B cell (primary cell): ENCODE measurements at regions not wholly inside any gene's neighbourhood (a gene's known extent, or its start where the extent isn't known, plus 50 kb on each side); places are given as distances from the start of the nearest gene placed in this dataset.

Experiments
- ATAC-seq: fragments of 200-7000 bp; cut with Tn5 transposase; one replicate; pipeline ENCODE4 v1.10.0; 2021; ENCODE audit warnings: low read depth, mild to moderate bottlenecking, moderate number of reproducible peaks, moderate library complexity
- CTCF ChIA-PET: fragments of 350-600 bp; sonication (Branson Sonifier 250); formaldehyde crosslinking; loops from one replicate; lab custom pipeline; 2021; ENCODE audit warnings: antibody characterized with exemption, inconsistent platforms; lab: Charles Lee
- POLR2A ChIA-PET: fragments of 350-600 bp; sonication (Branson Sonifier 250); formaldehyde crosslinking; loops from one replicate; lab custom pipeline; 2021; ENCODE audit warnings: antibody characterized with exemption; lab: Charles Lee
- DNase-seq: peaks from one replicate; pipeline ENCODE4 v3.0.0; 2013
- H2AFZ ChIP-seq: 2 replicates; pipeline ENCODE4 v1.6.1; 2012; ENCODE audit warnings: mild to moderate bottlenecking, low read depth, low read length; ENCODE audit not compliant: insufficient read depth, poor library complexity, severe bottlenecking
- H3K27ac ChIP-seq, 2 donors: 1 replicate in 1 of 2; 2 replicates in 1 of 2; pipeline ENCODE4 v1.5.1; 2012 to 2013; ENCODE audit warnings: low read length in 2 of 2, mild to moderate bottlenecking in 2 of 2, moderate library complexity in 1 of 2
- H3K27me3 ChIP-seq, 4 experiments: fragments of 200-600 bp in 1 of 4; sonication (generic) in 1 of 4; replicated peaks in 1 of 4; 1 replicate in 2 of 4; 2 replicates in 2 of 4; pipeline versions ENCODE4 v1.6.1 to v1.7.0; 2013 to 2016; ENCODE audit warnings: low read length in 3 of 4, mild to moderate bottlenecking in 2 of 4, mixed read lengths in 1 of 4, moderate library complexity in 1 of 4; ENCODE audit not compliant: insufficient read depth in 4 of 4, control insufficient read depth in 3 of 4; ENCODE audit errors: control extremely low read depth in 1 of 4
- H3K36me3 ChIP-seq, 2 experiments: replicated peaks in 1 of 2; 1 replicate in 1 of 2; 2 replicates in 1 of 2; pipeline versions ENCODE4 v1.6.1 to v1.7.1; 2013; ENCODE audit warnings: low read length in 1 of 2; ENCODE audit not compliant: insufficient read depth in 2 of 2, control insufficient read depth in 1 of 2; ENCODE audit errors: control extremely low read depth in 1 of 2, extremely low read depth in 1 of 2
- H3K4me1 ChIP-seq, 2 donors: fragments of 200-600 bp in 1 of 2; sonication (generic) in 1 of 2; 1 replicate in 1 of 2; 2 replicates in 1 of 2; pipeline versions ENCODE4 v1.5.1 to v1.6.1; 2013 to 2017; ENCODE audit warnings: low read length in 2 of 2; ENCODE audit not compliant: control insufficient read depth in 2 of 2, insufficient read depth in 2 of 2
- H3K4me2 ChIP-seq: replicated peaks from 2 replicates; pipeline ENCODE3; 2012; ENCODE audit warnings: mild to moderate bottlenecking, low read depth, low read length; ENCODE audit not compliant: poor library complexity, severe bottlenecking
- H3K4me3 ChIP-seq, 5 experiments: fragments of 200-600 bp in 1 of 5; sonication (generic) in 1 of 5; 1 replicate in 3 of 5; 2 replicates in 2 of 5; pipeline versions ENCODE4 v1.5.1 to v1.7.0; 2011 to 2016; ENCODE audit warnings: low read length in 4 of 5, mild to moderate bottlenecking in 4 of 5, low read depth in 2 of 5, control low read depth in 1 of 5, moderate library complexity in 1 of 5; ENCODE audit not compliant: insufficient read depth in 1 of 5; ENCODE audit errors: control extremely low read depth in 1 of 5, extremely low read depth in 1 of 5
- H3K79me2 ChIP-seq: fragments of 200-600 bp; sonication (generic); one replicate; pipeline ENCODE4 v1.6.0; 2016; ENCODE audit warnings: low read length; ENCODE audit not compliant: control insufficient read depth, insufficient read depth
- H3K9ac ChIP-seq: fragments of 200-600 bp; sonication (generic); 2 replicates; pipeline ENCODE4 v1.6.1; 2017; ENCODE audit warnings: mild to moderate bottlenecking, low read length, moderate library complexity
- H3K9me3 ChIP-seq, 3 donors: one replicate each; pipeline versions ENCODE4 v1.6.1 to v1.7.1; 2013; ENCODE audit warnings: low read length in 2 of 3; ENCODE audit not compliant: control insufficient read depth in 2 of 3, insufficient read depth in 1 of 3; ENCODE audit errors: control extremely low read depth in 1 of 3
- H4K20me1 ChIP-seq: 2 replicates; pipeline ENCODE4 v1.6.0; 2012; ENCODE audit warnings: mild to moderate bottlenecking, low read length; ENCODE audit not compliant: insufficient read depth, control insufficient read depth, poor library complexity, severe bottlenecking
- H3K27ac Mint-ChIP-seq: one replicate; pipeline ENCODE4 v1.8.0; 2021; ENCODE audit warnings: mixed read lengths
- H3K27me3 Mint-ChIP-seq: one replicate; pipeline ENCODE4 v1.8.0; 2021; ENCODE audit warnings: mixed read lengths
- H3K4me1 Mint-ChIP-seq: one replicate; pipeline ENCODE4 v1.8.0; 2021; ENCODE audit warnings: mixed read lengths
- H3K4me3 Mint-ChIP-seq: one replicate; pipeline ENCODE4 v1.8.0; 2021; ENCODE audit warnings: mixed read lengths
- H3K9me3 Mint-ChIP-seq: one replicate; pipeline ENCODE4 v1.8.0; 2022; ENCODE audit warnings: mixed read lengths; ENCODE audit not compliant: insufficient read depth
- EZH2 ChIP-seq: IDR thresholded peaks from 2 replicates; pipeline ENCODE4 v1.6.1; 2012; ENCODE audit warnings: borderline replicate concordance, low read depth, mild to moderate bottlenecking, moderate library complexity, low read length; ENCODE audit not compliant: insufficient read depth, poor library complexity, severe bottlenecking
- WGBS: methylation state at CpG from one replicate; pipeline ENCODE4 v1.1.5; 2013; ENCODE audit warnings: missing lambda C conversion rate; ENCODE audit not compliant: insufficient coverage; 5-methylcytosine and 5-hydroxymethylcytosine counted together
- intact Hi-C: fragments of 100-400 bp; cut with micrococcal nuclease; formaldehyde crosslinking; loops from one replicate; pipeline ENCODE4 v1.10.0; 2022
- TF ChIP-seq, protein P1 (sequence below): fragments of 200-600 bp; IDR thresholded peaks from one replicate; pipeline ENCODE4 v1.8.0; 2022; ENCODE audit warnings: antibody characterized with exemption, mild to moderate bottlenecking

GRCh38 chr13:111516712-111517640 lies 196.5 kb downstream of the TEX29 start:
- ATAC-seq (no peak), DNase-seq (no peak)
- no peaks in the 10 kb centered on the region for H3K36me3 ChIP-seq
- POLR2A ChIA-PET: no interaction called here
- Mint-ChIP-seq H3K4me1 (no peaks in the 10 kb centered on the region), H3K27ac (no peak overlapping the region), H3K27me3 (no peaks in the 10 kb centered on the region), H3K4me3 (no peak overlapping the region), H3K9me3 (no peaks in the 10 kb centered on the region)
- H3K9me3 ChIP-seq: peaks cover 0 to under 1% (median 0%) of the 10 kb centered on the region in 3 donors
- no peak overlapping the region for H3K4me2 ChIP-seq
- no peaks in the 10 kb centered on the region for H4K20me1 ChIP-seq
- H3K79me2 ChIP-seq: no peaks in the 10 kb centered on the region
- H3K4me3 ChIP-seq: no peak overlapping the region
- H3K4me1 ChIP-seq: no peaks in the 10 kb centered on the region
- peaks cover 0 to 2% (median 0%) of the 10 kb centered on the region in 4 experiments for H3K27me3 ChIP-seq
- no peak for TF ChIP-seq EZH2
- TF ChIP-seq, protein P1, sequence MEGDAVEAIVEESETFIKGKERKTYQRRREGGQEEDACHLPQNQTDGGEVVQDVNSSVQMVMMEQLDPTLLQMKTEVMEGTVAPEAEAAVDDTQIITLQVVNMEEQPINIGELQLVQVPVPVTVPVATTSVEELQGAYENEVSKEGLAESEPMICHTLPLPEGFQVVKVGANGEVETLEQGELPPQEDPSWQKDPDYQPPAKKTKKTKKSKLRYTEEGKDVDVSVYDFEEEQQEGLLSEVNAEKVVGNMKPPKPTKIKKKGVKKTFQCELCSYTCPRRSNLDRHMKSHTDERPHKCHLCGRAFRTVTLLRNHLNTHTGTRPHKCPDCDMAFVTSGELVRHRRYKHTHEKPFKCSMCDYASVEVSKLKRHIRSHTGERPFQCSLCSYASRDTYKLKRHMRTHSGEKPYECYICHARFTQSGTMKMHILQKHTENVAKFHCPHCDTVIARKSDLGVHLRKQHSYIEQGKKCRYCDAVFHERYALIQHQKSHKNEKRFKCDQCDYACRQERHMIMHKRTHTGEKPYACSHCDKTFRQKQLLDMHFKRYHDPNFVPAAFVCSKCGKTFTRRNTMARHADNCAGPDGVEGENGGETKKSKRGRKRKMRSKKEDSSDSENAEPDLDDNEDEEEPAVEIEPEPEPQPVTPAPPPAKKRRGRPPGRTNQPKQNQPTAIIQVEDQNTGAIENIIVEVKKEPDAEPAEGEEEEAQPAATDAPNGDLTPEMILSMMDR: no peak
- WGBS: 88% methylated on average over 24 of the region's 28 CpGs
- H3K27ac ChIP-seq: no peak overlapping the region
- no peak overlapping the region for H2AFZ ChIP-seq
- H3K9ac ChIP-seq: no peak overlapping the region
- intact Hi-C loops: no loop called here
- CTCF ChIA-PET: no interaction called here

GRCh38 chr13:111517641-111518010 lies 197.2 kb downstream of the TEX29 start:
- Histone ChIP-seq H3K4me2 (no peak overlapping the region), H3K79me2 (no peaks in the 10 kb centered on the region), H3K27ac (no peak overlapping the region), H3K4me3 (no peak overlapping the region), H3K27me3 (peaks cover 0 to 2% (median 0%) of the 10 kb centered on the region in 4 experiments), H4K20me1 (no peaks in the 10 kb centered on the region), H3K9me3 (peaks cover 0 to 2% (median 0%) of the 10 kb centered on the region in 3 donors), H3K4me1 (no peaks in the 10 kb centered on the region), H3K36me3 (no peaks in the 10 kb centered on the region), H2AFZ (no peak overlapping the region), H3K9ac (no peak overlapping the region)
- whole genome bisulfite sequencing: 97% methylated on average over 3 of the region's 10 CpGs
- DNase-seq (no peak), ATAC-seq (no peak)
- intact Hi-C loops: no loop called here
- CTCF ChIA-PET: no interaction called here
- Mint-ChIP-seq H3K27ac (no peak overlapping the region), H3K4me1 (no peaks in the 10 kb centered on the region), H3K9me3 (no peaks in the 10 kb centered on the region), H3K27me3 (no peaks in the 10 kb centered on the region), H3K4me3 (no peak overlapping the region)
- POLR2A ChIA-PET: no interaction called here
- TF ChIP-seq, protein P1: no peak
- TF ChIP-seq EZH2: no peak
